ENCODE measurements at regions not wholly inside any gene's neighbourhood (a gene's known extent, or its start where the extent isn't known, plus 50 kb on each side); places are given as distances from the start of the nearest gene placed in this dataset.
"Not testable (repeated sequence)": the region's sequence is repeated elsewhere in the genome, so short reads cannot be mapped to it uniquely, and the experiment has no call there.

- TF ChIP-seq CTCF (IDR thresholded peaks at IDR 0.05; ENCODE audit: low read depth, low read length, poor library complexity, severe bottlenecking); EZH2phosphoT487 (IDR thresholded peaks at IDR 0.05; ENCODE audit: borderline replicate concordance, low read length): not testable (repeated sequence)
These were observed 76.3 kb downstream of the FAM50B start for GRCh38 chr6:3925223-3926149.

Data from DOHH2 (cell line).